GM12878 (cell line): ENCODE measurements at regions not wholly inside any gene's neighbourhood (a gene's known extent, or its start where the extent isn't known, plus 50 kb on each side); places are given as distances from the start of the nearest gene placed in this dataset.

Source experiments
- ATAC-seq: fragments of 200-7000 bp; cut with Tn5 transposase; 3 replicates; pipeline ENCODE4 v1.9.1; 2020; ENCODE audit warnings: mild to moderate bottlenecking, moderate library complexity
- BruUV-seq: library from RNA; stranded (reverse); fragments of 400-500 nt; replicated peaks from 2 replicates; lab custom pipeline; 2021; lab: Mats Ljungman, UMichigan
- CTCF ChIA-PET: fragments of 300-600 bp; sonication (Branson Sonifier 250); formaldehyde crosslinking; extraction: SDS; loops from one replicate; lab custom pipeline; 2021; ENCODE audit warnings: inconsistent platforms; lab: Yijun Ruan, JAX
- POLR2A ChIA-PET: fragments of 350-600 bp; formaldehyde crosslinking; extraction: SDS; loops from one replicate; lab custom pipeline; 2021; ENCODE audit warnings: inconsistent platforms; lab: Charles Lee
- RAD21 ChIA-PET: fragments of 300-600 bp; sonication (Branson Sonifier 250); formaldehyde crosslinking; loops from one replicate; lab custom pipeline; 2023; ENCODE audit warnings: antibody characterized with exemption; ENCODE audit not compliant: unreplicated experiment; lab: Charles Lee
- SMC1A ChIA-PET: fragments of 300-600 bp; sonication (Branson Sonifier 250); formaldehyde crosslinking; loops from one replicate; lab custom pipeline; 2023; ENCODE audit not compliant: unreplicated experiment, uncharacterized antibody; lab: Charles Lee
- DNase-seq: peaks from one replicate; pipeline ENCODE4 v3.0.0-alpha.2; 2011; ENCODE audit warnings: low read depth, low spot score
- FAIRE-seq: peaks from 3 replicates; lab custom pipeline; 2011; peaks lifted over from hg19 to GRCh38; lab: Jason Lieb, UNC
- H2AFZ ChIP-seq: 2 replicates; pipeline ENCODE4 v1.6.0; 2011; ENCODE audit warnings: low read depth, low read length, control low read depth; ENCODE audit not compliant: control insufficient read depth
- H3K27ac ChIP-seq: 2 replicates; pipeline ENCODE4 v1.5.1; 2011; ENCODE audit warnings: control low read depth; ENCODE audit not compliant: control insufficient read depth, insufficient read depth
- H3K27me3 ChIP-seq, 2 experiments: replicated peaks in 1 of 2; 2 replicates each; pipeline versions ENCODE4 v1.6.0 to v1.6.1; 2011; ENCODE audit warnings: low read length in 1 of 2; ENCODE audit not compliant: control insufficient read depth in 2 of 2, insufficient read depth in 2 of 2
- H3K36me3 ChIP-seq, 2 experiments: 2 replicates each; pipeline ENCODE4 v1.5.1; 2011; ENCODE audit warnings: low read length in 1 of 2; ENCODE audit not compliant: control insufficient read depth in 2 of 2, insufficient read depth in 2 of 2
- H3K4me1 ChIP-seq: 2 replicates; pipeline ENCODE4 v1.6.1; 2011; ENCODE audit warnings: mild to moderate bottlenecking, low read length, moderate library complexity, mixed read lengths; ENCODE audit not compliant: control insufficient read depth, insufficient read depth
- H3K4me2 ChIP-seq: 2 replicates; pipeline ENCODE4 v1.6.0; 2011; ENCODE audit warnings: control low read depth; ENCODE audit not compliant: control insufficient read depth, insufficient read depth
- H3K4me3 ChIP-seq: fragments of 200-600 bp; sonication (generic); 2 replicates; pipeline ENCODE4 v1.5.1; 2016
- H3K79me2 ChIP-seq: 2 replicates; pipeline ENCODE4 v1.6.0; 2011; ENCODE audit warnings: low read length; ENCODE audit not compliant: control insufficient read depth, insufficient read depth
- H3K9ac ChIP-seq: 2 replicates; pipeline ENCODE4 v1.8.0; 2011; ENCODE audit warnings: low read length, control low read depth, mixed read lengths; ENCODE audit not compliant: control insufficient read depth, insufficient read depth
- H3K9me3 ChIP-seq: replicated peaks from 3 replicates; pipeline ENCODE4 v1.5.1; 2011; ENCODE audit warnings: mild to moderate bottlenecking, low read length; ENCODE audit not compliant: control insufficient read depth, insufficient read depth
- H4K20me1 ChIP-seq: 2 replicates; pipeline ENCODE4 v1.6.0; 2011; ENCODE audit not compliant: control insufficient read depth, insufficient read depth
- BCL11A ChIP-seq: IDR thresholded peaks from 2 replicates; pipeline ENCODE4 v1.6.1; 2011; ENCODE audit warnings: low read depth, low read length
- BHLHE40 ChIP-seq, 2 experiments: fragments of 450-650 bp in 1 of 2; IDR thresholded peaks; 2 replicates each; pipeline ENCODE4 v1.6.1; 2011 to 2017; ENCODE audit warnings: low read depth in 2 of 2, borderline replicate concordance in 1 of 2, improper control_type of control experiment in 1 of 2, low read length in 1 of 2, mild to moderate bottlenecking in 1 of 2
- IKZF2 ChIP-seq, 2 experiments: fragments of 450-650 bp; IDR thresholded peaks; 2 replicates each; pipeline ENCODE4 v1.6.1; 2017; ENCODE audit warnings: mild to moderate bottlenecking in 2 of 2, moderate library complexity in 2 of 2
- TARDBP ChIP-seq: IDR thresholded peaks from 2 replicates; pipeline ENCODE4 v1.6.1; 2016; ENCODE audit warnings: borderline replicate concordance
- ZNF384 ChIP-seq: IDR thresholded peaks from 2 replicates; pipeline ENCODE4 v1.6.1; 2012; ENCODE audit warnings: low read depth, mild to moderate bottlenecking, low read length, improper control_type of control experiment, borderline replicate concordance
- ZZZ3 ChIP-seq: IDR thresholded peaks from 2 replicates; pipeline ENCODE4 v1.6.1; 2011; ENCODE audit warnings: low read depth; ENCODE audit not compliant: control insufficient read depth, insufficient read length
- in situ Hi-C: fragments of 300-500 bp; cut with MboI; formaldehyde crosslinking; loops from 9 replicates; pipeline ENCODE4 v1.14.3; 2018; ENCODE audit warnings: mixed read lengths
- intact Hi-C: fragments of 100-400 bp; cut with micrococcal nuclease; formaldehyde crosslinking; loops from one replicate; pipeline ENCODE4 v1.14.2; 2022; ENCODE audit not compliant: unreplicated experiment
- TF ChIP-seq, protein P1 (sequence below): IDR thresholded peaks from 2 replicates; pipeline ENCODE4 v1.6.1; 2011; ENCODE audit warnings: borderline replicate concordance, low read depth, mild to moderate bottlenecking, moderate library complexity, mixed read lengths, low read length; ENCODE audit not compliant: insufficient read depth; ENCODE audit errors: extremely low read length
- TF ChIP-seq, protein P2 (sequence below): fragments of 150-350 bp; IDR thresholded peaks from 2 replicates; pipeline ENCODE4 v1.6.1; 2016; ENCODE audit warnings: low read depth, low read length
- TF ChIP-seq, protein P3 (sequence below): fragments of 450-650 bp; IDR thresholded peaks from 2 replicates; pipeline ENCODE4 v1.6.1; 2016; ENCODE audit warnings: mild to moderate bottlenecking, moderate library complexity, borderline replicate concordance
- TF ChIP-seq, protein P4 (sequence below): fragments of 450-650 bp; formaldehyde crosslinking; IDR thresholded peaks from 2 replicates; pipeline ENCODE4 v1.5.0; 2022; ENCODE audit warnings: mild to moderate bottlenecking, missing genetic modification characterization
- TF ChIP-seq, protein P5 (sequence below): IDR thresholded peaks from 2 replicates; pipeline ENCODE4 v1.6.1; 2011; ENCODE audit warnings: low read depth, mild to moderate bottlenecking, low read length, moderate library complexity, borderline replicate concordance; ENCODE audit errors: extremely low read depth

DNA sequence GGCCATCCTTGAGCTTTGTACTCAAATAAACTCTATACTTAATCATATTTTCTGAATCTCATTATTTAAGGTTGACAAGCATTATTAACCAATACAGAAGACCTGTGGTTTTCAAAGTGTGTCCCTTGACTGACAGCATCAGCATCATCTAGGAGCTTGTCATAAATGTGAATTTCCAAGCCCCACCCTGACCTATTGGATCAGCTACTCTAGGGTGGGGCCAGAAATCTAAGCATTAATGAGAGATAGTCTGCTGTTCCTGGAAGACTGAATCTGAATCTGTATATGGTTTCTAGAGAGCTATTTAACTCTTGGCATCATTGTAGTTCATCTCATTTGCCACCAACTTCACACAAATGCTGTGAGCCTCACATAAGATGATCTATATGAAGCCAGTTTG lies 86.6 kb downstream of the CD8B2 start:
- in situ Hi-C loops, result no loop called here
- no peak overlapping the region for H3K27ac ChIP-seq
- no TSS peak for BruUV-seq
- ChIA-PET CTCF (interaction anchor here (3.2 kb wide), 1 partner anchor 9 kb away, joined by 19 read pairs; no protein-coding TSS in a partner anchor), POLR2A (no interaction called here), RAD21 (interaction anchor here (0.7 kb wide), 1 partner anchor 586 kb away, joined by 3 read pairs; no protein-coding TSS in a partner anchor), SMC1A (no interaction called here)
- no peak overlapping the region for H3K4me3 ChIP-seq
- intact Hi-C loops, result no loop called here
- H3K9ac ChIP-seq, result no peak overlapping the region
- H4K20me1 ChIP-seq, result no peaks in the 10 kb centered on the region
- no peaks in the 10 kb centered on the region for H3K27me3 ChIP-seq
- no peaks in the 10 kb centered on the region for H3K9me3 ChIP-seq
- no peaks in the 10 kb centered on the region for H3K4me1 ChIP-seq
- no peak overlapping the region for H2AFZ ChIP-seq
- TF ChIP-seq ZZZ3, result no peak
- TF ChIP-seq, protein P1, sequence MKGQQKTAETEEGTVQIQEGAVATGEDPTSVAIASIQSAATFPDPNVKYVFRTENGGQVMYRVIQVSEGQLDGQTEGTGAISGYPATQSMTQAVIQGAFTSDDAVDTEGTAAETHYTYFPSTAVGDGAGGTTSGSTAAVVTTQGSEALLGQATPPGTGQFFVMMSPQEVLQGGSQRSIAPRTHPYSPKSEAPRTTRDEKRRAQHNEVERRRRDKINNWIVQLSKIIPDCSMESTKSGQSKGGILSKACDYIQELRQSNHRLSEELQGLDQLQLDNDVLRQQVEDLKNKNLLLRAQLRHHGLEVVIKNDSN, result no peak
- TF ChIP-seq, protein P2, sequence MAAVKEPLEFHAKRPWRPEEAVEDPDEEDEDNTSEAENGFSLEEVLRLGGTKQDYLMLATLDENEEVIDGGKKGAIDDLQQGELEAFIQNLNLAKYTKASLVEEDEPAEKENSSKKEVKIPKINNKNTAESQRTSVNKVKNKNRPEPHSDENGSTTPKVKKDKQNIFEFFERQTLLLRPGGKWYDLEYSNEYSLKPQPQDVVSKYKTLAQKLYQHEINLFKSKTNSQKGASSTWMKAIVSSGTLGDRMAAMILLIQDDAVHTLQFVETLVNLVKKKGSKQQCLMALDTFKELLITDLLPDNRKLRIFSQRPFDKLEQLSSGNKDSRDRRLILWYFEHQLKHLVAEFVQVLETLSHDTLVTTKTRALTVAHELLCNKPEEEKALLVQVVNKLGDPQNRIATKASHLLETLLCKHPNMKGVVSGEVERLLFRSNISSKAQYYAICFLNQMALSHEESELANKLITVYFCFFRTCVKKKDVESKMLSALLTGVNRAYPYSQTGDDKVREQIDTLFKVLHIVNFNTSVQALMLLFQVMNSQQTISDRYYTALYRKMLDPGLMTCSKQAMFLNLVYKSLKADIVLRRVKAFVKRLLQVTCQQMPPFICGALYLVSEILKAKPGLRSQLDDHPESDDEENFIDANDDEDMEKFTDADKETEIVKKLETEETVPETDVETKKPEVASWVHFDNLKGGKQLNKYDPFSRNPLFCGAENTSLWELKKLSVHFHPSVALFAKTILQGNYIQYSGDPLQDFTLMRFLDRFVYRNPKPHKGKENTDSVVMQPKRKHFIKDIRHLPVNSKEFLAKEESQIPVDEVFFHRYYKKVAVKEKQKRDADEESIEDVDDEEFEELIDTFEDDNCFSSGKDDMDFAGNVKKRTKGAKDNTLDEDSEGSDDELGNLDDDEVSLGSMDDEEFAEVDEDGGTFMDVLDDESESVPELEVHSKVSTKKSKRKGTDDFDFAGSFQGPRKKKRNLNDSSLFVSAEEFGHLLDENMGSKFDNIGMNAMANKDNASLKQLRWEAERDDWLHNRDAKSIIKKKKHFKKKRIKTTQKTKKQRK, result no peak
- TF ChIP-seq, protein P3, sequence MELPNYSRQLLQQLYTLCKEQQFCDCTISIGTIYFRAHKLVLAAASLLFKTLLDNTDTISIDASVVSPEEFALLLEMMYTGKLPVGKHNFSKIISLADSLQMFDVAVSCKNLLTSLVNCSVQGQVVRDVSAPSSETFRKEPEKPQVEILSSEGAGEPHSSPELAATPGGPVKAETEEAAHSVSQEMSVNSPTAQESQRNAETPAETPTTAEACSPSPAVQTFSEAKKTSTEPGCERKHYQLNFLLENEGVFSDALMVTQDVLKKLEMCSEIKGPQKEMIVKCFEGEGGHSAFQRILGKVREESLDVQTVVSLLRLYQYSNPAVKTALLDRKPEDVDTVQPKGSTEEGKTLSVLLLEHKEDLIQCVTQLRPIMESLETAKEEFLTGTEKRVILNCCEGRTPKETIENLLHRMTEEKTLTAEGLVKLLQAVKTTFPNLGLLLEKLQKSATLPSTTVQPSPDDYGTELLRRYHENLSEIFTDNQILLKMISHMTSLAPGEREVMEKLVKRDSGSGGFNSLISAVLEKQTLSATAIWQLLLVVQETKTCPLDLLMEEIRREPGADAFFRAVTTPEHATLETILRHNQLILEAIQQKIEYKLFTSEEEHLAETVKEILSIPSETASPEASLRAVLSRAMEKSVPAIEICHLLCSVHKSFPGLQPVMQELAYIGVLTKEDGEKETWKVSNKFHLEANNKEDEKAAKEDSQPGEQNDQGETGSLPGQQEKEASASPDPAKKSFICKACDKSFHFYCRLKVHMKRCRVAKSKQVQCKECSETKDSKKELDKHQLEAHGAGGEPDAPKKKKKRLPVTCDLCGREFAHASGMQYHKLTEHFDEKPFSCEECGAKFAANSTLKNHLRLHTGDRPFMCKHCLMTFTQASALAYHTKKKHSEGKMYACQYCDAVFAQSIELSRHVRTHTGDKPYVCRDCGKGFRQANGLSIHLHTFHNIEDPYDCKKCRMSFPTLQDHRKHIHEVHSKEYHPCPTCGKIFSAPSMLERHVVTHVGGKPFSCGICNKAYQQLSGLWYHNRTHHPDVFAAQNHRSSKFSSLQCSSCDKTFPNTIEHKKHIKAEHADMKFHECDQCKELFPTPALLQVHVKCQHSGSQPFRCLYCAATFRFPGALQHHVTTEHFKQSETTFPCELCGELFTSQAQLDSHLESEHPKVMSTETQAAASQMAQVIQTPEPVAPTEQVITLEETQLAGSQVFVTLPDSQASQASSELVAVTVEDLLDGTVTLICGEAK, result no peak
- no peak for TF ChIP-seq IKZF2 (IDR thresholded peaks at IDR 0.05)
- TF ChIP-seq, protein P4, sequence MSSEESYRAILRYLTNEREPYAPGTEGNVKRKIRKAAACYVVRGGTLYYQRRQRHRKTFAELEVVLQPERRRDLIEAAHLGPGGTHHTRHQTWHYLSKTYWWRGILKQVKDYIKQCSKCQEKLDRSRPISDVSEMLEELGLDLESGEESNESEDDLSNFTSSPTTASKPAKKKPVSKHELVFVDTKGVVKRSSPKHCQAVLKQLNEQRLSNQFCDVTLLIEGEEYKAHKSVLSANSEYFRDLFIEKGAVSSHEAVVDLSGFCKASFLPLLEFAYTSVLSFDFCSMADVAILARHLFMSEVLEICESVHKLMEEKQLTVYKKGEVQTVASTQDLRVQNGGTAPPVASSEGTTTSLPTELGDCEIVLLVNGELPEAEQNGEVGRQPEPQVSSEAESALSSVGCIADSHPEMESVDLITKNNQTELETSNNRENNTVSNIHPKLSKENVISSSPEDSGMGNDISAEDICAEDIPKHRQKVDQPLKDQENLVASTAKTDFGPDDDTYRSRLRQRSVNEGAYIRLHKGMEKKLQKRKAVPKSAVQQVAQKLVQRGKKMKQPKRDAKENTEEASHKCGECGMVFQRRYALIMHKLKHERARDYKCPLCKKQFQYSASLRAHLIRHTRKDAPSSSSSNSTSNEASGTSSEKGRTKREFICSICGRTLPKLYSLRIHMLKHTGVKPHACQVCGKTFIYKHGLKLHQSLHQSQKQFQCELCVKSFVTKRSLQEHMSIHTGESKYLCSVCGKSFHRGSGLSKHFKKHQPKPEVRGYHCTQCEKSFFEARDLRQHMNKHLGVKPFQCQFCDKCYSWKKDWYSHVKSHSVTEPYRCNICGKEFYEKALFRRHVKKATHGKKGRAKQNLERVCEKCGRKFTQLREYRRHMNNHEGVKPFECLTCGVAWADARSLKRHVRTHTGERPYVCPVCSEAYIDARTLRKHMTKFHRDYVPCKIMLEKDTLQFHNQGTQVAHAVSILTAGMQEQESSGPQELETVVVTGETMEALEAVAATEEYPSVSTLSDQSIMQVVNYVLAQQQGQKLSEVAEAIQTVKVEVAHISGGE (CRISPR knock-in tag), result no peak
- TF ChIP-seq, protein P5, sequence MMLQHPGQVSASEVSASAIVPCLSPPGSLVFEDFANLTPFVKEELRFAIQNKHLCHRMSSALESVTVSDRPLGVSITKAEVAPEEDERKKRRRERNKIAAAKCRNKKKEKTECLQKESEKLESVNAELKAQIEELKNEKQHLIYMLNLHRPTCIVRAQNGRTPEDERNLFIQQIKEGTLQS, result no peak
- no peak for TF ChIP-seq BHLHE40 (IDR thresholded peaks at IDR 0.05; ENCODE audit: borderline replicate concordance in 1 of 2, low read depth in 2 of 2, low read length in 1 of 2)
- no peak for TF ChIP-seq ZNF384
- TF ChIP-seq TARDBP, result no peak
- TF ChIP-seq BCL11A, result no peak
- H3K4me2 ChIP-seq, result no peak overlapping the region
- no peaks in the 10 kb centered on the region for H3K79me2 ChIP-seq
- FAIRE-seq (no peak), DNase-seq (no peak), ATAC-seq (no peak)
- no peaks in the 10 kb centered on the region for H3K36me3 ChIP-seq
